ENCODE measurements at regions not wholly inside any gene's neighbourhood (a gene's known extent, or its start where the extent isn't known, plus 50 kb on each side); places are given as distances from the start of the nearest gene placed in this dataset.

DNA sequence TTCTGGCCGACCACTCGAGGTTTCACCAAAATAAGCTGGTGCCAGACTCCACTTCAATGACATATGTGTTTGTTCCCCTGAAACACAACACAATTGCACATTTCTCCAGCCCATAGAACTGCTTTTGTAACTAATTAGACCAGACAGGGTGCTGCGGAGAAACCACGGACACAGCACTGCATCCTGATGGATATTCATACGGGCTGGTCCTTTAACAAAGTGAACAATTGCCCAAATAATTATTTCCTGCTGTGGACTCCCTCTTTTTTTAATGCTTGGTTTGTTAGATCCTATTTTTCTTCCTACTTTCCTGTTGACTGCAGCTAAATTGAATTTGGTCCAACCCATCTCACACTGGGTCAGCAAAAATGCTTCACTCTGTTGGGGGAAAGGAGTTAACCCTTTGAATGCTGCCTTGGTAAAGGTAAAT, 198.6 kb upstream of the BMPER start:
- intact Hi-C loops (cut with DNase I) = no loop called here
- no peaks in the 10 kb centered on the region for H3K36me3 ChIP-seq
- peaks cover 6% of the 10 kb centered on the region for H3K4me1 ChIP-seq
- TF ChIP-seq POLR2AphosphoS5 (IDR thresholded peaks at IDR 0.05; ENCODE audit: insufficient read depth in 1 of 2, low read depth in 1 of 2) (no peak), CTCF (IDR thresholded peaks at IDR 0.05) (no peak), POLR2A (IDR thresholded peaks at IDR 0.05) (no peak)
- H3K4me3 ChIP-seq = no peak overlapping the region
- H3K9me3 ChIP-seq = no peaks in the 10 kb centered on the region
- H3K27ac ChIP-seq = no peak overlapping the region
- H3K27me3 ChIP-seq = no peaks in the 10 kb centered on the region
- no peak for DNase-seq (ENCODE audit: extremely low spot score in 2 of 2)

DNA sequence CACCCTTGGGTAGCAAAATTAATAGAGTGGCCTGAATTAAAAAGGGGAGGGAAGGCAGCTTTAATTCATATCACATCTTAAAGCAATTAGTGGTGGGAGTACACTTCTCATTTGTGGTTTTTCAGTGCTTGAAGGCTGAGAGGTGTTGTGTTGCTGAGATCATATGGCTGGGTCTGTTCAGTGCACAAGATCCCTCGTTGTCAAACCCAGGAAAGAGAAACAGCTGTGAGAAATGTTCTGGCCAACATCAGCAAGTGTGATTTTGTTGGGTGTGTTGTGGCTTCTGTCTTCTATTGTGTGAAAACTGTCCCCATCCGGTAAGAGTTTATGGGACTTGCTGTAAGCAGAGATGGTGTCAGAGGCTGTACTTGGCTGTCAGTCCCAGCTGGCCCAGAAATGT, 197.9 kb upstream of the BMPER start:
- TF ChIP-seq POLR2A (IDR thresholded peaks at IDR 0.05) (no peak), CTCF (IDR thresholded peaks at IDR 0.05) (no peak), POLR2AphosphoS5 (IDR thresholded peaks at IDR 0.05; ENCODE audit: insufficient read depth in 1 of 2, low read depth in 1 of 2) (no peak)
- intact Hi-C loops (cut with DNase I) = no loop called here
- Histone ChIP-seq H3K4me1 (peaks cover 6% of the 10 kb centered on the region), H3K4me3 (no peak overlapping the region), H3K27me3 (no peaks in the 10 kb centered on the region), H3K27ac (no peak overlapping the region), H3K9me3 (no peaks in the 10 kb centered on the region), H3K36me3 (no peaks in the 10 kb centered on the region)
- no peak for DNase-seq (ENCODE audit: extremely low spot score in 2 of 2)

GRCh38 chr7:33710608-33711007, 194.7 kb upstream of the BMPER start:
- H3K36me3 ChIP-seq = no peaks in the 10 kb centered on the region
- peaks cover 6% of the 10 kb centered on the region for H3K4me1 ChIP-seq
- no peak for DNase-seq (ENCODE audit: extremely low spot score in 2 of 2)
- no peaks in the 10 kb centered on the region for H3K9me3 ChIP-seq
- no peaks in the 10 kb centered on the region for H3K27me3 ChIP-seq
- no peak overlapping the region for H3K27ac ChIP-seq
- intact Hi-C loops (cut with DNase I) = no loop called here
- H3K4me3 ChIP-seq = no peak overlapping the region
- TF ChIP-seq POLR2A (IDR thresholded peaks at IDR 0.05) (no peak), CTCF (IDR thresholded peaks at IDR 0.05) (no peak), POLR2AphosphoS5 (IDR thresholded peaks at IDR 0.05; ENCODE audit: insufficient read depth in 1 of 2, low read depth in 1 of 2) (no peak)

DNA sequence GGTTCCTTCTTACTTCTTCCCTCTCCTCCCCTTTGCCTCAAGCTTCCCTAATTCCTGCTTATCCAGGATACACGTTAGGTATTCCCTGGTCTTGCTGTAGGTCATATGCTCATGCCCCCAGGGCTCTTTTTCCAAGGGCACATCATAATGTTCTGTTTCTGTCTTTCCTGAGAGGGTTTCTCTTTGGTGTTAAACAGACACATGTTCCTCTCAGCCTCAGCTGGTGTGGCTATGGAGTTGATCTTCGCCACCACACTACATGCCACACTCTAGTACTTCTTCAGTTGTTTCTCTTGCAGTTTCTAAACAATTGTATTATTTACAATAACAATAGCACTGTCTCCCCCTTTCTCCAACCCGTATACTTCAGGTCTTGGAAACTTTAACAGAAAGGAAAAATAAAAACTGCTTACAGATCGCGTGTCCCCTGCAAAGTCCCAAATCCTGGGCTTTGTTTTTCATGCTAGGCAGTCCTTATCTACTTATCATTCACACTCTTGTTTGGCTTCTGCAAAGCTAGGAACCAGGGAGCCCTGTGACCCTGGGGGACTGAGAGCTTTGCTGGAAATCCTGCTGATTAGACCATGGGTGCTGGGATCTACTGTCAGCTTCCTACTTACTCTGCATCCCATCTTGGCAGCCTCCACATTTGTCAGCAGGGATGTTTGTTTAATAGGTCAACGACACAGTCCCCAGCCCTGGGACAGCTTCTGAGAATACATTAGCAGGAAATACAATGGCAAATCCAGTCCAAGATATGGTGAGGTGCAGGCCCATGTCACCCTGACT, 193.9 kb upstream of the BMPER start:
- DNase-seq (ENCODE audit: extremely low spot score in 2 of 2) = no peak
- TF ChIP-seq POLR2AphosphoS5 (IDR thresholded peaks at IDR 0.05; ENCODE audit: insufficient read depth in 1 of 2, low read depth in 1 of 2) = no peak
- TF ChIP-seq POLR2A (IDR thresholded peaks at IDR 0.05) = no peak
- TF ChIP-seq CTCF (IDR thresholded peaks at IDR 0.05) = no peak
- intact Hi-C loops (cut with DNase I) = no loop called here
- no peak overlapping the region for H3K4me3 ChIP-seq
- H3K27ac ChIP-seq = no peak overlapping the region
- no peaks in the 10 kb centered on the region for H3K9me3 ChIP-seq
- H3K4me1 ChIP-seq = peaks cover 6% of the 10 kb centered on the region
- H3K36me3 ChIP-seq = no peaks in the 10 kb centered on the region
- no peaks in the 10 kb centered on the region for H3K27me3 ChIP-seq

DNA sequence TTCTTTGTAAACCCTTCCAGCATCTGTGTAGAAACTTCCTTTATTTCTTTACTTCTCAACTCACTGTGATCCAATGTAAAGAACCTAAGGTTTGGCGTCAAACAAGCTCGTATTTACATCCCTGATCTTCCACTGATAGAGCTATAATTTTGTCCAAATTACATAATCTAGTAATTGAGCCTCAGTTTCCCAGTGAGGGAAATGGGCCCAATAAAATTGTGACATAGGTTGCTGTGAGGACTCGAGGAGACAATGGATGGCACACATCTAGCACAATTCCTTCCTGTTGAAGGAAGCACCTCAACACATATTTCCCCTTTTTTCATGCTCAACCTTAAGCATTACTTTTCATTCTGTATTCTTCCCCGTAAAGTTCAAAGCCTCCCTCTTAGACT, 193.3 kb upstream of the BMPER start:
- Histone ChIP-seq H3K9me3 (no peaks in the 10 kb centered on the region), H3K27ac (no peak overlapping the region), H3K27me3 (no peaks in the 10 kb centered on the region), H3K36me3 (no peaks in the 10 kb centered on the region), H3K4me1 (peaks cover 2% of the 10 kb centered on the region), H3K4me3 (no peak overlapping the region)
- TF ChIP-seq POLR2A (IDR thresholded peaks at IDR 0.05) (no peak), CTCF (IDR thresholded peaks at IDR 0.05) (no peak), POLR2AphosphoS5 (IDR thresholded peaks at IDR 0.05; ENCODE audit: insufficient read depth in 1 of 2, low read depth in 1 of 2) (no peak)
- DNase-seq (ENCODE audit: extremely low spot score in 2 of 2) = no peak
- intact Hi-C loops (cut with DNase I) = no loop called here
